HCT116 (cell line): ENCODE measurements at regions not wholly inside any gene's neighbourhood (a gene's known extent, or its start where the extent isn't known, plus 50 kb on each side); places are given as distances from the start of the nearest gene placed in this dataset.

Experiments
- ATAC-seq: fragments of 200-7000 bp; cut with Tn5 transposase; 2 replicates; pipeline ENCODE4 v1.9.1; 2020; ENCODE audit warnings: mild to moderate bottlenecking, moderate library complexity
- BruUV-seq: library from RNA; stranded (reverse); fragments of 400-500 nt; replicated peaks from 2 replicates; lab custom pipeline; 2021; lab: Mats Ljungman, UMichigan
- CTCF ChIA-PET: fragments of 300-600 bp; sonication (Branson Sonifier 250); formaldehyde crosslinking; loops from one replicate; lab custom pipeline; 2021; ENCODE audit warnings: antibody characterized with exemption; lab: Charles Lee
- POLR2A ChIA-PET: fragments of 300-600, 350-600 bp; sonication (Branson Sonifier 250); formaldehyde crosslinking; loops from one replicate; lab custom pipeline; 2021; ENCODE audit warnings: antibody characterized with exemption; lab: Charles Lee
- RAD21 ChIA-PET, 2 experiments: fragments of 300-600 bp; sonication (Branson Sonifier 250); formaldehyde crosslinking; loops; one replicate each; lab custom pipeline; 2023; ENCODE audit warnings: low total read pairs in 2 of 2; ENCODE audit not compliant: uncharacterized antibody in 2 of 2, unreplicated experiment in 2 of 2, low non-redundant PET in 1 of 2; lab: Charles Lee
- DNase-seq: peaks from one replicate; pipeline ENCODE4 v3.0.0-alpha.2; 2010; ENCODE audit warnings: low read depth, low spot score
- H2AFZ ChIP-seq: fragments of 200-600 bp; shearing (Covaris generic), sonication (generic); 2 replicates; pipeline ENCODE4 v1.6.1; 2017; ENCODE audit warnings: low read depth, mixed run types, mixed read lengths, antibody characterized with exemption, low read length; ENCODE audit not compliant: poor library complexity, severe bottlenecking
- H3K27ac ChIP-seq: 2 replicates; pipeline ENCODE4 v1.5.1; 2012; ENCODE audit warnings: low read depth, low read length
- H3K27me3 ChIP-seq: fragments of 200-600 bp; sonication (generic); 2 replicates; pipeline ENCODE4 v1.6.1; 2016; ENCODE audit warnings: mixed run types, low read length, mixed read lengths; ENCODE audit not compliant: insufficient read depth
- H3K36me3 ChIP-seq, 2 experiments: fragments of 200-500 bp in 1 of 2; fragments of 200-600 bp in 1 of 2; sonication (Bioruptor generic) in 1 of 2; sonication (generic) in 1 of 2; 2 replicates each; pipeline versions ENCODE4 v1.5.1 to v1.6.1; 2014 to 2016; ENCODE audit warnings: low read length in 2 of 2, inconsistent platforms in 1 of 2, mixed read lengths in 1 of 2, mixed run types in 1 of 2; ENCODE audit not compliant: insufficient read depth in 2 of 2, control insufficient read depth in 1 of 2
- H3K4me1 ChIP-seq, 2 experiments: fragments of 200-600 bp in 1 of 2; sonication (generic) in 1 of 2; 2 replicates each; pipeline versions ENCODE4 v1.5.1 to v1.6.1; 2012 to 2017; ENCODE audit warnings: low read length in 2 of 2, inconsistent platforms in 1 of 2, mild to moderate bottlenecking in 1 of 2, mixed read lengths in 1 of 2, mixed run types in 1 of 2, moderate library complexity in 1 of 2; ENCODE audit not compliant: insufficient read depth in 2 of 2, control insufficient read depth in 1 of 2
- H3K4me2 ChIP-seq: fragments of 200-600 bp; sonication (generic); 2 replicates; pipeline ENCODE4 v1.6.1; 2017; ENCODE audit warnings: mixed run types, low read length, mixed read lengths
- H3K4me3 ChIP-seq, 2 experiments: fragments of 200-600 bp in 1 of 2; sonication (generic) in 1 of 2; replicated peaks in 1 of 2; 2 replicates each; pipeline ENCODE4 v1.5.1; 2011 to 2016; ENCODE audit warnings: low read length in 2 of 2, control low read depth in 1 of 2, low read depth in 1 of 2, mild to moderate bottlenecking in 1 of 2, mixed read lengths in 1 of 2, mixed run types in 1 of 2
- H3K79me2 ChIP-seq: fragments of 200-600 bp; sonication (generic); 2 replicates; pipeline ENCODE4 v1.6.1; 2017; ENCODE audit warnings: mild to moderate bottlenecking, mixed run types, low read length, moderate library complexity, mixed read lengths; ENCODE audit not compliant: insufficient read depth
- H3K9ac ChIP-seq: fragments of 200-600 bp; sonication (generic); 2 replicates; pipeline ENCODE4 v1.6.1; 2016; ENCODE audit warnings: low read length, mixed read lengths
- H3K9me2 ChIP-seq: fragments of 200-600 bp; sonication (generic), shearing (Covaris generic); 2 replicates; pipeline ENCODE4 v1.6.1; 2017; ENCODE audit warnings: mixed run types, mild to moderate bottlenecking, moderate library complexity; ENCODE audit not compliant: insufficient read depth
- H3K9me3 ChIP-seq, 2 experiments: fragments of 200-500 bp in 1 of 2; fragments of 200-600 bp in 1 of 2; sonication (Bioruptor generic) in 1 of 2; sonication (generic) in 1 of 2; 2 replicates each; pipeline ENCODE4 v1.6.1; 2014 to 2017; ENCODE audit warnings: low read length in 2 of 2, mixed read lengths in 2 of 2, inconsistent platforms in 1 of 2, low read depth in 1 of 2, mild to moderate bottlenecking in 1 of 2, mixed run types in 1 of 2, moderate library complexity in 1 of 2; ENCODE audit not compliant: control insufficient read depth in 1 of 2, insufficient read depth in 1 of 2
- H4K20me1 ChIP-seq: fragments of 200-600 bp; sonication (generic), shearing (Covaris generic); 2 replicates; pipeline ENCODE4 v1.6.1; 2017; ENCODE audit warnings: mixed run types, mild to moderate bottlenecking, moderate library complexity; ENCODE audit not compliant: insufficient read depth
- CBX3 ChIP-seq: IDR thresholded peaks from 2 replicates; pipeline ENCODE4 v1.6.1; 2012; ENCODE audit warnings: low read depth
- CTCF ChIP-seq, 3 experiments: fragments of 200-600 bp in 1 of 3; sonication (generic) in 1 of 3; IDR thresholded peaks in 2 of 3; conservative IDR thresholded peaks in 1 of 3; 2 replicates each; pipeline ENCODE4 v1.5.1; 2012 to 2017; ENCODE audit warnings: low read depth in 2 of 3, low read length in 2 of 3, antibody characterized with exemption in 1 of 3, borderline replicate concordance in 1 of 3, control low read depth in 1 of 3, mild to moderate bottlenecking in 1 of 3, mixed read lengths in 1 of 3, mixed run types in 1 of 3, moderate library complexity in 1 of 3; ENCODE audit not compliant: insufficient read depth in 1 of 3
- EGR1 ChIP-seq: IDR thresholded peaks from 2 replicates; pipeline ENCODE4 v1.6.1; 2012; ENCODE audit warnings: low read depth
- EZH2 ChIP-seq: fragments of 200-600 bp; sonication (generic); IDR thresholded peaks from 2 replicates; pipeline ENCODE4 v1.6.1; 2017; ENCODE audit warnings: antibody characterized with exemption, mixed run types
- EZH2phosphoT487 ChIP-seq: fragments of 200-600 bp; IDR thresholded peaks from 2 replicates; pipeline ENCODE4 v1.6.1; 2018; ENCODE audit warnings: antibody characterized with exemption, borderline replicate concordance
- FOSL1 ChIP-seq: IDR thresholded peaks from 2 replicates; pipeline ENCODE4 v1.6.1; 2012; ENCODE audit warnings: low read depth
- JUND ChIP-seq: IDR thresholded peaks from 2 replicates; pipeline ENCODE4 v1.6.1; 2012
- MAX ChIP-seq: IDR thresholded peaks from 2 replicates; pipeline ENCODE4 v1.6.1; 2012
- POLR2A ChIP-seq: IDR thresholded peaks from 2 replicates; pipeline ENCODE4 v1.7.0; 2011; ENCODE audit warnings: borderline replicate concordance; ENCODE audit not compliant: insufficient read depth, insufficient read length; ENCODE audit errors: extremely low read depth
- POLR2AphosphoS5 ChIP-seq: IDR thresholded peaks from 2 replicates; pipeline ENCODE4 v1.6.1; 2011; ENCODE audit warnings: mild to moderate bottlenecking, low read depth, low read length, moderate library complexity
- RAD21 ChIP-seq: IDR thresholded peaks from 2 replicates; pipeline ENCODE4 v1.6.1; 2012; ENCODE audit warnings: low read depth, mild to moderate bottlenecking
- REST ChIP-seq: IDR thresholded peaks from 2 replicates; pipeline ENCODE4 v1.6.1; 2012; ENCODE audit warnings: low read depth
- SRF ChIP-seq: IDR thresholded peaks from 2 replicates; pipeline ENCODE4 v1.6.1; 2012; ENCODE audit warnings: low read depth
- TCF7L2 ChIP-seq: IDR thresholded peaks from 2 replicates; pipeline ENCODE4 v1.7.0; 2011; ENCODE audit warnings: borderline replicate concordance, inconsistent platforms; ENCODE audit not compliant: insufficient read depth, insufficient read length; ENCODE audit errors: extremely low read depth
- YY1 ChIP-seq: IDR thresholded peaks from 2 replicates; pipeline ENCODE4 v1.6.1; 2011; ENCODE audit warnings: low read length, low read depth, moderate library complexity, mild to moderate bottlenecking; ENCODE audit not compliant: insufficient replicate concordance; ENCODE audit errors: extremely low read depth
- ZNF274 ChIP-seq: fragments of 200-500 bp; sonication (Bioruptor generic); IDR thresholded peaks from 2 replicates; pipeline ENCODE4 v1.6.1; 2014; ENCODE audit warnings: mild to moderate bottlenecking, low read depth, low read length, inconsistent platforms
- intact Hi-C: fragments of 100-400 bp; cut with micrococcal nuclease; formaldehyde crosslinking; loops from 2 replicates; pipeline ENCODE4 v1.10.0; 2022

GRCh38 chr5:111813537-111813936 lies 56.5 kb upstream of the NREP start:
- no peak for DNase-seq
- Histone ChIP-seq H3K36me3 (no peaks in the 10 kb centered on the region), H3K27me3 (no peaks in the 10 kb centered on the region), H3K4me1 (no peaks in the 10 kb centered on the region), H3K79me2 (no peaks in the 10 kb centered on the region), H3K9me3 (no peaks in the 10 kb centered on the region), H3K9me2 (peaks cover 2% of the 10 kb centered on the region; the same call in 1 of the 2 replicates), H3K9ac (no peak overlapping the region), H3K4me2 (no peak overlapping the region), H3K4me3 (no peak overlapping the region), H2AFZ (no peak overlapping the region), H3K27ac (no peak overlapping the region), H4K20me1 (no peaks in the 10 kb centered on the region)
- ChIA-PET CTCF (no interaction called here), POLR2A (no interaction called here), RAD21 (no interaction called here)
- TF ChIP-seq CTCF (IDR thresholded peaks at IDR 0.05 in 2 of 3, conservative IDR thresholded peaks at IDR 0.05 in 1 of 3; ENCODE audit: borderline replicate concordance in 1 of 3, insufficient read depth in 1 of 3, low read depth in 2 of 3, low read length in 2 of 3) = no peak
- no peak for TF ChIP-seq JUND
- no peak for TF ChIP-seq REST
- TF ChIP-seq RAD21 = no peak
- TF ChIP-seq ZNF274 = no peak
- TF ChIP-seq FOSL1 = no peak
- TF ChIP-seq POLR2AphosphoS5 = no peak
- no peak for TF ChIP-seq YY1
- no peak for TF ChIP-seq EGR1
- no peak for TF ChIP-seq POLR2A
- TF ChIP-seq EZH2 = no peak
- no peak for TF ChIP-seq TCF7L2
- TF ChIP-seq MAX = no peak
- no peak for TF ChIP-seq CBX3
- no peak for TF ChIP-seq EZH2phosphoT487
- TF ChIP-seq SRF = no peak
- no peak for ATAC-seq
- no TSS peak for BruUV-seq
- intact Hi-C loops = no loop called here
